H1 (cell line): ENCODE measurements at regions not wholly inside any gene's neighbourhood (a gene's known extent, or its start where the extent isn't known, plus 50 kb on each side); places are given as distances from the start of the nearest gene placed in this dataset.

Source experiments
- CTCF ChIA-PET: fragments of 300-600 bp; sonication (Branson Sonifier 250); formaldehyde crosslinking; loops from one replicate; lab custom pipeline; 2021; ENCODE audit not compliant: partially characterized antibody; lab: Charles Lee
- POLR2A ChIA-PET: fragments of 300-600 bp; sonication (Branson Sonifier 250); formaldehyde crosslinking; loops from one replicate; lab custom pipeline; 2021; ENCODE audit warnings: inconsistent platforms; ENCODE audit not compliant: partially characterized antibody; lab: Charles Lee
- DNase-seq, 2 experiments: peaks; one replicate each; pipeline versions ENCODE4 v3.0.0 to v3.0.0-alpha.2; 2010 to 2022; ENCODE audit warnings: low spot score in 2 of 2, low read depth in 1 of 2, mixed read lengths in 1 of 2
- FAIRE-seq: peaks from 2 replicates; lab custom pipeline; 2011; peaks lifted over from hg19 to GRCh38; lab: Jason Lieb, UNC
- H2AFZ ChIP-seq: 2 replicates; pipeline ENCODE4 v1.8.1; 2012; ENCODE audit warnings: low read length, inconsistent platforms
- H2AK5ac ChIP-seq: 2 replicates; pipeline ENCODE4 v1.6.1; 2013; ENCODE audit warnings: low read depth, low read length
- H2BK120ac ChIP-seq: replicated peaks from 2 replicates; pipeline ENCODE3; 2013; ENCODE audit warnings: low read depth, low read length, inconsistent platforms
- H2BK12ac ChIP-seq: 2 replicates; pipeline ENCODE4 v1.6.1; 2013; ENCODE audit warnings: low read depth, low read length
- H2BK15ac ChIP-seq: 2 replicates; pipeline ENCODE4 v1.6.1; 2013; ENCODE audit warnings: low read length
- H2BK20ac ChIP-seq: 2 replicates; pipeline ENCODE4 v1.6.1; 2013; ENCODE audit warnings: low read length
- H2BK5ac ChIP-seq: 2 replicates; pipeline ENCODE4 v1.6.1; 2013; ENCODE audit warnings: low read depth, low read length
- H3K14ac ChIP-seq: 2 replicates; pipeline ENCODE4 v1.6.1; 2013; ENCODE audit warnings: inconsistent platforms; ENCODE audit not compliant: insufficient read length
- H3K18ac ChIP-seq: 2 replicates; pipeline ENCODE4 v1.6.1; 2013; ENCODE audit warnings: low read length; ENCODE audit errors: extremely low read depth
- H3K23ac ChIP-seq: 2 replicates; pipeline ENCODE4 v1.6.1; 2013; ENCODE audit warnings: inconsistent platforms; ENCODE audit not compliant: insufficient read length
- H3K23me2 ChIP-seq: 2 replicates; pipeline ENCODE4 v1.6.1; 2013; ENCODE audit warnings: low read depth, low read length
- H3K27ac ChIP-seq: 2 replicates; pipeline ENCODE4 v1.6.1; 2011; ENCODE audit warnings: low read depth, low read length, inconsistent platforms
- H3K27me3 ChIP-seq, 4 experiments: replicated peaks in 1 of 4; 1 replicate in 1 of 4; 2 replicates in 3 of 4; pipeline versions ENCODE4 v1.6.1 to v1.8.1; 2011 to 2013; ENCODE audit warnings: low read length in 3 of 4, mild to moderate bottlenecking in 3 of 4, inconsistent platforms in 2 of 4, mixed read lengths in 2 of 4, moderate library complexity in 1 of 4; ENCODE audit not compliant: control insufficient read depth in 3 of 4, insufficient read depth in 3 of 4; ENCODE audit errors: extremely low read depth in 1 of 4
- H3K36me3 ChIP-seq, 4 experiments: 2 replicates each; pipeline versions ENCODE4 v1.6.1 to v1.8.1; 2011 to 2013; ENCODE audit warnings: mild to moderate bottlenecking in 4 of 4, low read length in 3 of 4, moderate library complexity in 2 of 4, control low read depth in 1 of 4, inconsistent platforms in 1 of 4; ENCODE audit not compliant: insufficient read depth in 4 of 4, control insufficient read depth in 2 of 4
- H3K4ac ChIP-seq: replicated peaks from 2 replicates; pipeline ENCODE3; 2013; ENCODE audit warnings: low read length, low read depth, mixed read lengths, inconsistent platforms; ENCODE audit not compliant: insufficient read length
- H3K4me1 ChIP-seq, 4 experiments: replicated peaks in 1 of 4; 1 replicate in 1 of 4; 2 replicates in 3 of 4; pipeline versions ENCODE4 v1.6.1 to v1.8.1; 2011 to 2013; ENCODE audit warnings: low read length in 3 of 4, inconsistent platforms in 2 of 4, mixed read lengths in 1 of 4; ENCODE audit not compliant: insufficient read depth in 4 of 4, control insufficient read depth in 3 of 4
- H3K4me2 ChIP-seq, 2 experiments: 2 replicates each; pipeline versions ENCODE4 v1.6.1 to v1.8.1; 2011 to 2013; ENCODE audit warnings: low read depth in 2 of 2, low read length in 2 of 2, control low read depth in 1 of 2, inconsistent platforms in 1 of 2, mild to moderate bottlenecking in 1 of 2; ENCODE audit not compliant: insufficient read depth in 1 of 2
- H3K4me3 ChIP-seq, 4 experiments: fragments of 200-600, 300-600 bp in 1 of 4; sonication (generic), shearing (Covaris generic), sonication (Bioruptor Twin) in 1 of 4; 2 replicates each; pipeline versions ENCODE4 v1.5.1 to v1.8.1; 2011 to 2016; ENCODE audit warnings: low read length in 4 of 4, low read depth in 3 of 4, control low read depth in 2 of 4, inconsistent platforms in 2 of 4, mild to moderate bottlenecking in 2 of 4, mixed read lengths in 1 of 4, moderate library complexity in 1 of 4; ENCODE audit not compliant: insufficient read depth in 2 of 4; ENCODE audit errors: extremely low read depth in 1 of 4
- H3K56ac ChIP-seq: replicated peaks from 2 replicates; pipeline ENCODE3; 2013; ENCODE audit warnings: low read depth, mild to moderate bottlenecking, mixed read lengths, low read length, inconsistent platforms; ENCODE audit not compliant: insufficient read length
- H3K79me1 ChIP-seq: 2 replicates; pipeline ENCODE4 v1.6.1; 2013; ENCODE audit warnings: low read depth, low read length, control low read depth
- H3K79me2 ChIP-seq, 2 experiments: 2 replicates each; pipeline versions ENCODE4 v1.6.1 to v1.8.1; 2012 to 2013; ENCODE audit warnings: low read length in 2 of 2, mild to moderate bottlenecking in 2 of 2, inconsistent platforms in 1 of 2; ENCODE audit not compliant: insufficient read depth in 2 of 2, control insufficient read depth in 1 of 2
- H3K9ac ChIP-seq, 4 experiments: replicated peaks in 1 of 4; 1 replicate in 1 of 4; 2 replicates in 3 of 4; pipeline versions ENCODE4 v1.6.1 to v1.8.1; 2011 to 2013; ENCODE audit warnings: low read depth in 3 of 4, low read length in 3 of 4, control low read depth in 2 of 4, mild to moderate bottlenecking in 2 of 4, moderate library complexity in 2 of 4, inconsistent platforms in 1 of 4; ENCODE audit errors: extremely low read depth in 1 of 4
- H3K9me3 ChIP-seq, 2 experiments: 2 replicates each; pipeline versions ENCODE4 v1.6.1 to v1.8.1; 2012 to 2013; ENCODE audit warnings: mild to moderate bottlenecking in 2 of 2, moderate library complexity in 2 of 2, control low read depth in 1 of 2, inconsistent platforms in 1 of 2, low read depth in 1 of 2, low read length in 1 of 2, mixed read lengths in 1 of 2; ENCODE audit not compliant: insufficient read depth in 2 of 2
- H4K20me1 ChIP-seq, 2 experiments: replicated peaks in 1 of 2; 2 replicates each; pipeline versions ENCODE3 to v1.8.1; 2011 to 2013; ENCODE audit warnings: inconsistent platforms in 2 of 2, low read length in 2 of 2, mild to moderate bottlenecking in 1 of 2; ENCODE audit not compliant: insufficient read depth in 2 of 2, control insufficient read depth in 1 of 2
- H4K5ac ChIP-seq: 2 replicates; pipeline ENCODE4 v1.6.1; 2013; ENCODE audit warnings: low read length, low read depth, mixed read lengths, inconsistent platforms; ENCODE audit not compliant: insufficient read length
- H4K8ac ChIP-seq: 2 replicates; pipeline ENCODE4 v1.8.0; 2013; ENCODE audit warnings: mild to moderate bottlenecking, moderate library complexity, low read length, inconsistent platforms; ENCODE audit not compliant: insufficient read depth; ENCODE audit errors: extremely low read depth
- H4K91ac ChIP-seq: replicated peaks from 2 replicates; pipeline ENCODE3; 2013; ENCODE audit warnings: low read length, mixed read lengths, inconsistent platforms; ENCODE audit not compliant: insufficient read length
- CTCF ChIP-seq, 3 experiments: IDR thresholded peaks; 1 replicate in 2 of 3; 2 replicates in 1 of 3; pipeline versions ENCODE4 v1.5.1 to v1.6.1; 2011; ENCODE audit warnings: low read length in 3 of 3, mild to moderate bottlenecking in 3 of 3, inconsistent platforms in 2 of 3, low read depth in 1 of 3, moderate library complexity in 1 of 3; ENCODE audit not compliant: insufficient read depth in 1 of 3; ENCODE audit errors: control extremely low read depth in 1 of 3
- GABPA ChIP-seq: IDR thresholded peaks from 2 replicates; pipeline ENCODE4 v1.6.1; 2011; ENCODE audit warnings: mild to moderate bottlenecking, low read length, moderate library complexity, borderline replicate concordance; ENCODE audit not compliant: insufficient read depth
- RAD21 ChIP-seq, 2 experiments: IDR thresholded peaks in 1 of 2; conservative IDR thresholded peaks in 1 of 2; 2 replicates each; pipeline ENCODE4 v1.6.1; 2011; ENCODE audit warnings: low read depth in 2 of 2, low read length in 2 of 2, improper control_type of control experiment in 1 of 2, inconsistent platforms in 1 of 2, mild to moderate bottlenecking in 1 of 2, moderate library complexity in 1 of 2
- SP4 ChIP-seq: IDR thresholded peaks from 2 replicates; pipeline ENCODE4 v1.6.1; 2012; ENCODE audit warnings: low read length, inconsistent platforms
- SUZ12 ChIP-seq: fragments of 200-600 bp; sonication (generic); IDR thresholded peaks from 2 replicates; pipeline ENCODE4 v1.6.1; 2012; ENCODE audit warnings: mild to moderate bottlenecking, inconsistent platforms, low read length, moderate library complexity, mixed read lengths
- TAF7 ChIP-seq: optimal IDR thresholded peaks from 2 replicates; pipeline ENCODE3; 2011; ENCODE audit warnings: low read depth, mild to moderate bottlenecking, inconsistent platforms, low read length, moderate library complexity, borderline replicate concordance
- WGBS, 2 experiments: shearing (Covaris generic) in 1 of 2; methylation state at CpG; one replicate each; pipeline versions ENCODE4 v1.1.6 to v1.1.7; 2013 to 2015; ENCODE audit warnings: low lambda C conversion rate in 2 of 2, mixed read lengths in 2 of 2, inconsistent platforms in 1 of 2, low coverage in 1 of 2, missing lambda C conversion rate in 1 of 2; ENCODE audit not compliant: insufficient replicate concordance in 2 of 2, insufficient coverage in 1 of 2, insufficient read length in 1 of 2; ENCODE audit errors: extremely low coverage in 1 of 2, missing lambda C conversion rate in 1 of 2; 5-methylcytosine and 5-hydroxymethylcytosine counted together
- TF ChIP-seq, protein P1 (sequence below): IDR thresholded peaks from 2 replicates; pipeline ENCODE4 v1.6.1; 2012; ENCODE audit warnings: inconsistent platforms

- Histone ChIP-seq H3K14ac (no peak overlapping the region), H3K23me2 (no peaks in the 10 kb centered on the region), H3K9me3 (no peaks in the 10 kb centered on the region; a peak in 1 of 4 replicates), H4K8ac (no peak overlapping the region), H3K4ac (no peak overlapping the region), H3K27me3 (no peaks in the 10 kb centered on the region), H3K36me3 (no peaks in the 10 kb centered on the region), H2BK120ac (no peak overlapping the region), H3K79me2 (no peaks in the 10 kb centered on the region), H3K4me1 (peaks cover 0 to 8% (median 4%) of the 10 kb centered on the region in 4 experiments; a peak in 5 of 7 replicates), H3K79me1 (no peaks in the 10 kb centered on the region), H4K20me1 (no peaks in the 10 kb centered on the region), H3K27ac (no peak overlapping the region), H4K5ac (no peak overlapping the region), H2AK5ac (0 out of 2 replicates have a peak overlapping the region, but pooled peaks have one; percentile 42), H2BK15ac (no peak overlapping the region), H4K91ac (no peak overlapping the region), H2BK20ac (peak overlapping the region; percentile 76; the same call in 1 of the 2 replicates), H3K18ac (no peak overlapping the region), H2BK5ac (no peak overlapping the region), H2AFZ (no peak overlapping the region), H3K4me2 (no peak overlapping the region), H3K23ac (no peak overlapping the region), H3K4me3 (no peak overlapping the region), H2BK12ac (peak overlapping the region; percentile 54; the same call in 1 of the 2 replicates), H3K56ac (no peak overlapping the region), H3K9ac (no peak overlapping the region)
- DNase-seq, result no peak
- TF ChIP-seq, protein P1, sequence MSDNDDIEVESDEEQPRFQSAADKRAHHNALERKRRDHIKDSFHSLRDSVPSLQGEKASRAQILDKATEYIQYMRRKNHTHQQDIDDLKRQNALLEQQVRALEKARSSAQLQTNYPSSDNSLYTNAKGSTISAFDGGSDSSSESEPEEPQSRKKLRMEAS, result no peak
- TF ChIP-seq GABPA (no peak), RAD21 (IDR thresholded peaks at IDR 0.05 in 1 of 2, conservative IDR thresholded peaks at IDR 0.05 in 1 of 2; ENCODE audit: low read depth in 2 of 2, low read length in 2 of 2) (no peak), SUZ12 (no peak), SP4 (no peak), TAF7 (no peak), CTCF (IDR thresholded peaks at IDR 0.05; ENCODE audit: control extremely low read depth in 1 of 3, insufficient read depth in 1 of 3, low read depth in 1 of 3, low read length in 3 of 3) (no peak)
- ChIA-PET CTCF (no interaction called here), POLR2A (no interaction called here)
- 92% methylated on average over 1 of the region's 1 CpG; no CpG with 5 or more reads in 1 of the 2 experiments for WGBS, 2 experiments
- FAIRE-seq, result no peak
Observed at GRCh38 chr2:12089001-12089400, 342.6 kb downstream of the LPIN1 start.
